Astrocyte of the spinal cord (primary cell): ENCODE measurements at regions not wholly inside any gene's neighbourhood (a gene's known extent, or its start where the extent isn't known, plus 50 kb on each side); places are given as distances from the start of the nearest gene placed in this dataset.
"Not testable (repeated sequence)": the region's sequence is repeated elsewhere in the genome, so short reads cannot be mapped to it uniquely, and the experiment has no call there.

Experiments used
- DNase-seq: peaks from one replicate; pipeline ENCODE4 v3.0.0; 2011; ENCODE audit warnings: low read depth, low spot score
- H3K4me3 ChIP-seq: 2 replicates; pipeline ENCODE4 v1.5.1; 2011; ENCODE audit warnings: low read depth, mild to moderate bottlenecking, low read length, moderate library complexity
- CTCF ChIP-seq: IDR thresholded peaks from 2 replicates; pipeline ENCODE4 v1.5.1; 2012; ENCODE audit warnings: low read depth, mild to moderate bottlenecking, low read length, inconsistent platforms
- in situ Hi-C: cut with HindIII; loops from 2 replicates; pipeline ENCODE4 v1.10.0; 2017; ENCODE audit warnings: low sequenced_read_pairs

GRCh38 chr9:25017779-25018178 lies 472.1 kb upstream of the IZUMO3 start:
- TF ChIP-seq CTCF: no peak
- no peak overlapping the region for H3K4me3 ChIP-seq
- in situ Hi-C loops: no loop called here
- DNase-seq: no peak

- TF ChIP-seq CTCF: no peak
- no peak for DNase-seq
- in situ Hi-C loops: no loop called here
- H3K4me3 ChIP-seq: no peak overlapping the region
Observed at GRCh38 chr9:25010027-25010662, 464.4 kb upstream of the IZUMO3 start.

GRCh38 chr9:25003686-25004085 lies 458.0 kb upstream of the IZUMO3 start:
- no peak for TF ChIP-seq CTCF
- DNase-seq: no peak
- in situ Hi-C loops: no loop called here
- no peak overlapping the region for H3K4me3 ChIP-seq

- in situ Hi-C loops: no loop called here
- no peak for TF ChIP-seq CTCF
- no peak overlapping the region for H3K4me3 ChIP-seq
- DNase-seq: no peak
Observed at GRCh38 chr9:24986331-24986730, 440.6 kb upstream of the IZUMO3 start.

- H3K4me3 ChIP-seq, DNase-seq, in situ Hi-C loops: not testable (repeated sequence)
Observed at GRCh38 chr9:24970780-24971179, 425.1 kb upstream of the IZUMO3 start.

- TF ChIP-seq CTCF: no peak
- in situ Hi-C loops: no loop called here
- DNase-seq: no peak
- H3K4me3 ChIP-seq: no peak overlapping the region
Observed at GRCh38 chr9:24961762-24962161, 416.1 kb upstream of the IZUMO3 start.

- no peak for TF ChIP-seq CTCF
- in situ Hi-C loops: no loop called here
- no peak overlapping the region for H3K4me3 ChIP-seq
- no peak for DNase-seq
Observed at GRCh38 chr9:24953070-24953469, 407.4 kb upstream of the IZUMO3 start.
